ENCODE measurements at regions not wholly inside any gene's neighbourhood (a gene's known extent, or its start where the extent isn't known, plus 50 kb on each side); places are given as distances from the start of the nearest gene placed in this dataset.

GRCh38 chr11:119909495-119909894 is 180.5 kb upstream of the NECTIN1 start:
- intact Hi-C loops (cut with DNase I): no loop called here
- WGBS, 4 donors: 75 to 82% (median 80%) methylated on average over 9 of the region's 9 CpGs
- Histone ChIP-seq H3K27ac (no peak overlapping the region), H3K36me3 (no peaks in the 10 kb centered on the region), H3K9me3 (no peaks in the 10 kb centered on the region), H3K4me1 (peaks cover 0 to 18% (median 4%) of the 10 kb centered on the region in 12 donors), H3K4me3 (no peak overlapping the region), H3K27me3 (peaks cover 0 to 10% (median 0%) of the 10 kb centered on the region in 9 donors)
- TF ChIP-seq POLR2A (IDR thresholded peaks at IDR 0.05) (no peak), CTCF (IDR thresholded peaks at IDR 0.05) (no peak)
- DNase-seq (no peak), ATAC-seq (peak in 1 of 4 donors; percentile 12)

- no peak overlapping the region for H3K27ac ChIP-seq
- 40 to 93% (median 55%) methylated on average over 1 to 2 of the region's 2 CpGs for WGBS, 4 donors
- no peaks in the 10 kb centered on the region for H3K36me3 ChIP-seq
- H3K4me3 ChIP-seq: no peak overlapping the region
- DNase-seq (no peak), ATAC-seq (no peak)
- H3K9me3 ChIP-seq: no peaks in the 10 kb centered on the region
- intact Hi-C loops (cut with DNase I): no loop called here
- peaks cover 0 to 10% (median 0%) of the 10 kb centered on the region in 9 donors for H3K27me3 ChIP-seq
- peaks cover 0 to 18% (median 4%) of the 10 kb centered on the region in 12 donors for H3K4me1 ChIP-seq
- TF ChIP-seq CTCF (IDR thresholded peaks at IDR 0.05) (no peak), POLR2A (IDR thresholded peaks at IDR 0.05) (no peak)
These were observed 180.1 kb upstream of the NECTIN1 start for GRCh38 chr11:119909077-119909476.

- no peak for TF ChIP-seq CTCF (IDR thresholded peaks at IDR 0.05)
- TF ChIP-seq POLR2A (IDR thresholded peaks at IDR 0.05): no peak
- peaks cover 0 to 18% (median 4%) of the 10 kb centered on the region in 12 donors for H3K4me1 ChIP-seq
- intact Hi-C loops (cut with DNase I): no loop called here
- H3K27ac ChIP-seq: no peak overlapping the region
- 67 to 84% (median 78%) methylated on average over 5 to 6 of the region's 6 CpGs for WGBS, 4 donors
- no peak overlapping the region for H3K4me3 ChIP-seq
- H3K36me3 ChIP-seq: no peaks in the 10 kb centered on the region
- H3K27me3 ChIP-seq: peaks cover 0 to 10% (median 0%) of the 10 kb centered on the region in 9 donors
- DNase-seq (no peak), ATAC-seq (no peak)
- no peaks in the 10 kb centered on the region for H3K9me3 ChIP-seq
These were observed 179.5 kb upstream of the NECTIN1 start for GRCh38 chr11:119908573-119908904.

GRCh38 chr11:119907878-119908572 is 179.0 kb upstream of the NECTIN1 start:
- peaks cover 0 to 18% (median 4%) of the 10 kb centered on the region in 12 donors for H3K4me1 ChIP-seq
- H3K27ac ChIP-seq: no peak overlapping the region
- peaks cover 0 to 10% (median 0%) of the 10 kb centered on the region in 9 donors for H3K27me3 ChIP-seq
- no peaks in the 10 kb centered on the region for H3K9me3 ChIP-seq
- ATAC-seq (no peak), DNase-seq (no peak)
- 52 to 66% (median 61%) methylated on average over 14 of the region's 14 CpGs for WGBS, 4 donors
- TF ChIP-seq POLR2A (IDR thresholded peaks at IDR 0.05): no peak
- no peak for TF ChIP-seq CTCF (IDR thresholded peaks at IDR 0.05)
- H3K4me3 ChIP-seq: no peak overlapping the region
- intact Hi-C loops (cut with DNase I): no loop called here
- H3K36me3 ChIP-seq: no peaks in the 10 kb centered on the region
